ENCODE measurements at regions not wholly inside any gene's neighbourhood (a gene's known extent, or its start where the extent isn't known, plus 50 kb on each side); places are given as distances from the start of the nearest gene placed in this dataset.

- Histone ChIP-seq H3K4me1 (ENCODE audit: control insufficient read depth, insufficient read depth, low read length) (no peaks in the 10 kb centered on the region), H3K9me3 (ENCODE audit: control insufficient read depth in 2 of 2, low read length in 2 of 2) (no peaks in the 10 kb centered on the region), H3K27me3 (ENCODE audit: control insufficient read depth in 1 of 2, insufficient read depth in 2 of 2, low read length in 2 of 2) (no peaks in the 10 kb centered on the region), H3K27ac (ENCODE audit: low read length) (no peak overlapping the region), H3K9ac (ENCODE audit: low read length in 2 of 2) (no peak overlapping the region), H3K4me3 (ENCODE audit: low read length in 2 of 2) (no peak overlapping the region), H3K36me3 (ENCODE audit: control insufficient read depth in 2 of 2, insufficient read depth in 2 of 2, low read length in 2 of 2) (no peaks in the 10 kb centered on the region)
Measured at GRCh38 chr3:145620002-145620401, 541.0 kb downstream of the PLOD2 start.

GRCh38 chr3:145620486-145620885, 540.5 kb downstream of the PLOD2 start:
- H3K36me3 ChIP-seq (ENCODE audit: control insufficient read depth in 2 of 2, insufficient read depth in 2 of 2, low read length in 2 of 2), result no peaks in the 10 kb centered on the region
- no peak overlapping the region for H3K9ac ChIP-seq (ENCODE audit: low read length in 2 of 2)
- no peaks in the 10 kb centered on the region for H3K9me3 ChIP-seq (ENCODE audit: control insufficient read depth in 2 of 2, low read length in 2 of 2)
- H3K27me3 ChIP-seq (ENCODE audit: control insufficient read depth in 1 of 2, insufficient read depth in 2 of 2, low read length in 2 of 2), result no peaks in the 10 kb centered on the region
- no peak overlapping the region for H3K27ac ChIP-seq (ENCODE audit: low read length)
- H3K4me3 ChIP-seq (ENCODE audit: low read length in 2 of 2), result no peak overlapping the region
- no peaks in the 10 kb centered on the region for H3K4me1 ChIP-seq (ENCODE audit: control insufficient read depth, insufficient read depth, low read length)

- Histone ChIP-seq H3K9ac (ENCODE audit: low read length in 2 of 2) (no peak overlapping the region), H3K36me3 (ENCODE audit: control insufficient read depth in 2 of 2, insufficient read depth in 2 of 2, low read length in 2 of 2) (no peaks in the 10 kb centered on the region), H3K4me1 (ENCODE audit: control insufficient read depth, insufficient read depth, low read length) (no peaks in the 10 kb centered on the region), H3K4me3 (ENCODE audit: low read length in 2 of 2) (no peak overlapping the region), H3K9me3 (ENCODE audit: control insufficient read depth in 2 of 2, low read length in 2 of 2) (no peaks in the 10 kb centered on the region), H3K27ac (ENCODE audit: low read length) (no peak overlapping the region), H3K27me3 (ENCODE audit: control insufficient read depth in 1 of 2, insufficient read depth in 2 of 2, low read length in 2 of 2) (no peaks in the 10 kb centered on the region)
Measured at GRCh38 chr3:145623349-145623748, 537.6 kb downstream of the PLOD2 start.

DNA sequence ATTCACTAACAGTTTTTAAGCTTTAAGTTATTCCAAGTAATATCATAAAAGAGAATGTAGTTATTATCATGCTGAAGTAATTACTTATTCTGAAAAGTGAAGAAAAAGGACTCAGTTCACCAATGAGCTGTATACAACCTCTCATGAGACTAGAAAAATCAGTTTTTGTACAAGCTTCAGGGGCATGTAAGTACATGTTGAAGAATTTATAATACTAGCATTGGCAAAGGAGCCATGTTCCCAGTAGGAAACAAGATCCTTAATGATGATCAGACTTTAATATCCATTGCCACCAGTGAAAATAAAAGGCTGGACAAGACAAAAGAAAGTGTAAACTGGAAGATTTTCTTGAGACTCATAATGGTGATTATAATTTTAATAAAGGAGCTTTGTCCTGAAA, 532.8 kb downstream of the PLOD2 start:
- H3K4me3 ChIP-seq (ENCODE audit: low read length in 2 of 2), result no peak overlapping the region
- H3K9ac ChIP-seq (ENCODE audit: low read length in 2 of 2), result no peak overlapping the region
- no peaks in the 10 kb centered on the region for H3K4me1 ChIP-seq (ENCODE audit: control insufficient read depth, insufficient read depth, low read length)
- H3K27me3 ChIP-seq (ENCODE audit: control insufficient read depth in 1 of 2, insufficient read depth in 2 of 2, low read length in 2 of 2), result no peaks in the 10 kb centered on the region
- no peaks in the 10 kb centered on the region for H3K36me3 ChIP-seq (ENCODE audit: control insufficient read depth in 2 of 2, insufficient read depth in 2 of 2, low read length in 2 of 2)
- peaks cover 0 to 2% of the 10 kb centered on the region in 2 donors for H3K9me3 ChIP-seq (ENCODE audit: control insufficient read depth in 2 of 2, low read length in 2 of 2)
- no peak overlapping the region for H3K27ac ChIP-seq (ENCODE audit: low read length)

GRCh38 chr3:145637105-145637504, 523.9 kb downstream of the PLOD2 start:
- no peaks in the 10 kb centered on the region for H3K36me3 ChIP-seq (ENCODE audit: control insufficient read depth in 2 of 2, insufficient read depth in 2 of 2, low read length in 2 of 2)
- no peaks in the 10 kb centered on the region for H3K27me3 ChIP-seq (ENCODE audit: control insufficient read depth in 1 of 2, insufficient read depth in 2 of 2, low read length in 2 of 2)
- H3K27ac ChIP-seq (ENCODE audit: low read length), result no peak overlapping the region
- H3K9ac ChIP-seq (ENCODE audit: low read length in 2 of 2), result no peak overlapping the region
- no peaks in the 10 kb centered on the region for H3K4me1 ChIP-seq (ENCODE audit: control insufficient read depth, insufficient read depth, low read length)
- H3K4me3 ChIP-seq (ENCODE audit: low read length in 2 of 2), result no peak overlapping the region
- H3K9me3 ChIP-seq (ENCODE audit: control insufficient read depth in 2 of 2, low read length in 2 of 2), result peaks cover 0 to 2% of the 10 kb centered on the region in 2 donors

DNA sequence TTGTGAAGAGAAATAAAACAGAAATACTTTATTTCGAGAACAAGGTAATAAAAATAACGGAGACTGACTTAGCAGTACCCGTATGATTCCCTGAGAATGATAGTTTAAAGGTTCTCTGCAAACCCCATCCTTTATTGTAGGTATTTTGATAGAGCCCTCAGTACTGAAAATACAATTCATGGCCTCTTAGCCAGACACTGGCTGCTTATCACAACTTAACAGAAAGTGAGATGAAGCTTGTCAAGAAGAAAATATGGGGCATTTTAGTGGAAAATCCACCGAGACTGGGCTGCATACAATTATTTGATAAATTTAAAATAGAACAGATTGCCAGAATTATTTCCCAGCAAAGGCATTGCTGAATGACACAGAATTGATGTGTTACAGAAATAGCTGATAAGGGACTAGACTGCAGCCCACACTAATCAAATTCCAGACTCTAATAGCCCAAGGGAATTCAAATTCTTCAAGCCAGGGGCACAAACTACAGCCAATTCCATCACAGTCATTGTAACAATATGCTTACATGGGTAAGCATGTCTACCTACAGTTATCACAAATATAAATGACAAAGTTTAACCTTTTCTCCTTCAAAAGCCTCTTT, 521.9 kb downstream of the PLOD2 start:
- Histone ChIP-seq H3K4me1 (ENCODE audit: control insufficient read depth, insufficient read depth, low read length) (no peaks in the 10 kb centered on the region), H3K9ac (ENCODE audit: low read length in 2 of 2) (no peak overlapping the region), H3K27me3 (ENCODE audit: control insufficient read depth in 1 of 2, insufficient read depth in 2 of 2, low read length in 2 of 2) (no peaks in the 10 kb centered on the region), H3K27ac (ENCODE audit: low read length) (no peak overlapping the region), H3K9me3 (ENCODE audit: control insufficient read depth in 2 of 2, low read length in 2 of 2) (no peaks in the 10 kb centered on the region), H3K36me3 (ENCODE audit: control insufficient read depth in 2 of 2, insufficient read depth in 2 of 2, low read length in 2 of 2) (no peaks in the 10 kb centered on the region), H3K4me3 (ENCODE audit: low read length in 2 of 2) (no peak overlapping the region)

DNA sequence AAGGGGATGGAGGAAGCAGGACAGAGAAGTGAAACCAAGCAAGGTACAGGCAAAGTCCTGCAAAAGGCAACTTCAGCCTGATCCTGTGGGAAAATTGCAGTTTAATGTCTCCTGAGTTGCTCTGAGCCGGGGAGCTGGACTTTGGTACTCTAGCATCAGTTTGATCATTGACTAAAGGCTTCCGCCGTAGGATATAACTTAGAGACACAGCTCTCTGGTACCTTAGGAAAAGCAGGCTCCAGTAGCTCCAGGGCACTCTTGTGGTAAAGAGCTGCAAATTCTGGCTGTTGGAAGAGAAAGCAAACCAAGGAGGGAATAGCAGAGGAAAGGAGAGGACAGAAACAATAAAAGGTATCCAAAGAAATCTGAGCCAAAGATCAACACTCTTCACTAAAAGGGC, 521.1 kb downstream of the PLOD2 start:
- Histone ChIP-seq H3K9ac (ENCODE audit: low read length in 2 of 2) (no peak overlapping the region), H3K4me1 (ENCODE audit: control insufficient read depth, insufficient read depth, low read length) (no peaks in the 10 kb centered on the region), H3K27ac (ENCODE audit: low read length) (no peak overlapping the region), H3K4me3 (ENCODE audit: low read length in 2 of 2) (no peak overlapping the region), H3K27me3 (ENCODE audit: control insufficient read depth in 1 of 2, insufficient read depth in 2 of 2, low read length in 2 of 2) (no peaks in the 10 kb centered on the region), H3K9me3 (ENCODE audit: control insufficient read depth in 2 of 2, low read length in 2 of 2) (no peaks in the 10 kb centered on the region), H3K36me3 (ENCODE audit: control insufficient read depth in 2 of 2, insufficient read depth in 2 of 2, low read length in 2 of 2) (no peaks in the 10 kb centered on the region)

DNA sequence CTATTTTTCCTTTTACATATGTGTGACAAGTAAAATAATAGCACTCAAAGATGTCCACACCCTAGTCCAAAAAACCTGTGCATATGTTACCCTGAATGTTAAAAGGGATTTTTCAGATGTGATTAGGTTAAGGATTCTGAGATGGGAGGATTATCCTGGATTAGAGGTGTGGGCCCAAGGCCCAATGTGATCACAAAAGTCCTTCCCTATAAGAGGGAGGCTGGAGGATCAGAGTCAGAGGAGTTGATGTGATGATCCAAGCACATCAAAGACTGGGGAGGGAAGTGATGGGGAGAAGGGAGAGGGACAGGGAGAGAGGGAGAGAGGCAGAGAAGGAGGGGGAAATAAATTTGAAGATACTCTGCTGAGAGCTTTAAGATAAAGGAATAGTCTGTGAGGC, 512.6 kb downstream of the PLOD2 start:
- Histone ChIP-seq H3K36me3 (ENCODE audit: control insufficient read depth in 2 of 2, insufficient read depth in 2 of 2, low read length in 2 of 2) (no peaks in the 10 kb centered on the region), H3K27ac (ENCODE audit: low read length) (no peak overlapping the region), H3K4me1 (ENCODE audit: control insufficient read depth, insufficient read depth, low read length) (no peaks in the 10 kb centered on the region), H3K9me3 (ENCODE audit: control insufficient read depth in 2 of 2, low read length in 2 of 2) (no peaks in the 10 kb centered on the region), H3K4me3 (ENCODE audit: low read length in 2 of 2) (no peak overlapping the region), H3K9ac (ENCODE audit: low read length in 2 of 2) (no peak overlapping the region), H3K27me3 (ENCODE audit: control insufficient read depth in 1 of 2, insufficient read depth in 2 of 2, low read length in 2 of 2) (no peaks in the 10 kb centered on the region)

GRCh38 chr3:145649368-145649887, 511.6 kb downstream of the PLOD2 start:
- Histone ChIP-seq H3K4me1 (ENCODE audit: control insufficient read depth, insufficient read depth, low read length) (no peaks in the 10 kb centered on the region), H3K4me3 (ENCODE audit: low read length in 2 of 2) (no peak overlapping the region), H3K27ac (ENCODE audit: low read length) (no peak overlapping the region), H3K9me3 (ENCODE audit: control insufficient read depth in 2 of 2, low read length in 2 of 2) (no peaks in the 10 kb centered on the region), H3K27me3 (ENCODE audit: control insufficient read depth in 1 of 2, insufficient read depth in 2 of 2, low read length in 2 of 2) (no peaks in the 10 kb centered on the region), H3K36me3 (ENCODE audit: control insufficient read depth in 2 of 2, insufficient read depth in 2 of 2, low read length in 2 of 2) (no peaks in the 10 kb centered on the region), H3K9ac (ENCODE audit: low read length in 2 of 2) (no peak overlapping the region)

DNA sequence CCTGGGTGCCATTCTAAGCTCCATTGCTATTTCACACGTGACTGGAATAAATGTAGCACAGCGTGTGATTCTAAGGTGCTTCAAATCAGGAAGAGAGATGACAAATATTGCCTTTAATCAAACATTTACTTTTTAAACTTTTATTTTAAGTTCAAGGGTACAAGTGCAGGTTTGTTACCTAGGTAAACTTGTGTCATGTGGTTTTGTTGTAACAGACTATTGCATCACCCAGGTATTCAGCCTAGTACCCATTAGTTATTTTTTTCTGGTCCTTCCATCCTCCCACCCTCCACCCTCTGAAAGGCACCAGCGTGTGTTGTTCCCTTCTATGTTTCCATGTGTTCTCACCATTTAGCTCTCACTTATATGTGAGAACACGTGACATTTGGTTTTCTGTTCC, 510.8 kb downstream of the PLOD2 start:
- no peaks in the 10 kb centered on the region for H3K4me1 ChIP-seq (ENCODE audit: control insufficient read depth, insufficient read depth, low read length)
- H3K27me3 ChIP-seq (ENCODE audit: control insufficient read depth in 1 of 2, insufficient read depth in 2 of 2, low read length in 2 of 2), result no peaks in the 10 kb centered on the region
- H3K9me3 ChIP-seq (ENCODE audit: control insufficient read depth in 2 of 2, low read length in 2 of 2), result no peaks in the 10 kb centered on the region
- H3K36me3 ChIP-seq (ENCODE audit: control insufficient read depth in 2 of 2, insufficient read depth in 2 of 2, low read length in 2 of 2), result no peaks in the 10 kb centered on the region
- no peak overlapping the region for H3K9ac ChIP-seq (ENCODE audit: low read length in 2 of 2)
- no peak overlapping the region for H3K4me3 ChIP-seq (ENCODE audit: low read length in 2 of 2)
- no peak overlapping the region for H3K27ac ChIP-seq (ENCODE audit: low read length)

DNA sequence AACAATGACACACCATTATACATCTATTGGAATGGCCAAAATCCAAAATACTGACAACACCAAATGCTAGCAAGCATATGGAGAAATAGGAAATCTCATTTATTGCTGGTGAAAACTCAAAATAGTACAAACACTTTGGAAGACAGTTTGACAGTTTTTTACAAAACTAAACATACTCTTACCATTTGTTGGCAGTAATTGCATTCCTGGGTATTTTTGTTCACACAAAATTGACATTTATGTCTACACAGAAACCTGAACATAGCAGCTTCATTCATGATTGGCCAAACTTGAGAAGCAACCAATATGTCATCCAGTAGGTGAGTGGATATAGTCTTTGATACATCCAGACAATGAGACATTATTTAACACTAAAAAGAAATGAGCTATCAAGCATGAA, 489.9 kb downstream of the PLOD2 start:
- Histone ChIP-seq H3K27me3 (ENCODE audit: control insufficient read depth in 1 of 2, insufficient read depth in 2 of 2, low read length in 2 of 2) (no peaks in the 10 kb centered on the region), H3K36me3 (ENCODE audit: control insufficient read depth in 2 of 2, insufficient read depth in 2 of 2, low read length in 2 of 2) (no peaks in the 10 kb centered on the region), H3K4me1 (ENCODE audit: control insufficient read depth, insufficient read depth, low read length) (no peaks in the 10 kb centered on the region), H3K9me3 (ENCODE audit: control insufficient read depth in 2 of 2, low read length in 2 of 2) (no peaks in the 10 kb centered on the region), H3K27ac (ENCODE audit: low read length) (no peak overlapping the region), H3K9ac (ENCODE audit: low read length in 2 of 2) (no peak overlapping the region), H3K4me3 (ENCODE audit: low read length in 2 of 2) (no peak overlapping the region)

Measured in stomach smooth muscle (tissue), 2 donors.